SK-N-SH (cell line): ENCODE measurements at regions not wholly inside any gene's neighbourhood (a gene's known extent, or its start where the extent isn't known, plus 50 kb on each side); places are given as distances from the start of the nearest gene placed in this dataset.

Source experiments
- EP300 ChIP-seq, 2 experiments: IDR thresholded peaks; 2 replicates each; pipeline versions ENCODE4 v1.4.0 to v1.6.1; 2012; ENCODE audit warnings: borderline replicate concordance in 1 of 2, low read depth in 1 of 2, low read length in 1 of 2
- EZH2phosphoT487 ChIP-seq: fragments of 200-600 bp; sonication (generic); IDR thresholded peaks from 2 replicates; pipeline ENCODE4 v1.6.1; 2017; ENCODE audit warnings: low read depth, mixed run types, mild to moderate bottlenecking, antibody characterized with exemption, moderate library complexity, borderline replicate concordance
- TAF1 ChIP-seq: IDR thresholded peaks from 2 replicates; pipeline ENCODE4 v1.6.1; 2012; ENCODE audit warnings: low read depth, mild to moderate bottlenecking, low read length, moderate library complexity, borderline replicate concordance
- YY1 ChIP-seq: IDR thresholded peaks from 2 replicates; pipeline ENCODE4 v1.4.0; 2012; ENCODE audit warnings: low read depth, mild to moderate bottlenecking

- no peak for TF ChIP-seq YY1
- no peak for TF ChIP-seq EP300 (IDR thresholded peaks at IDR 0.05; ENCODE audit: borderline replicate concordance in 1 of 2, low read depth in 1 of 2, low read length in 1 of 2)
- TF ChIP-seq EZH2phosphoT487, result no peak
- no peak for TF ChIP-seq TAF1
These were observed 574.4 kb upstream of the MAP3K7 start for GRCh38 chr6:91161246-91161645.
